GM20431 (cell line): ENCODE measurements at regions not wholly inside any gene's neighbourhood (a gene's known extent, or its start where the extent isn't known, plus 50 kb on each side); places are given as distances from the start of the nearest gene placed in this dataset.

Source experiments
- in situ Hi-C: fragments of 300-500 bp; cut with MseI, MboI; formaldehyde crosslinking; loops from one replicate; pipeline ENCODE4 v1.15.0; 2020; ENCODE audit warnings: low sequenced_read_pairs; ENCODE audit not compliant: unreplicated experiment

DNA sequence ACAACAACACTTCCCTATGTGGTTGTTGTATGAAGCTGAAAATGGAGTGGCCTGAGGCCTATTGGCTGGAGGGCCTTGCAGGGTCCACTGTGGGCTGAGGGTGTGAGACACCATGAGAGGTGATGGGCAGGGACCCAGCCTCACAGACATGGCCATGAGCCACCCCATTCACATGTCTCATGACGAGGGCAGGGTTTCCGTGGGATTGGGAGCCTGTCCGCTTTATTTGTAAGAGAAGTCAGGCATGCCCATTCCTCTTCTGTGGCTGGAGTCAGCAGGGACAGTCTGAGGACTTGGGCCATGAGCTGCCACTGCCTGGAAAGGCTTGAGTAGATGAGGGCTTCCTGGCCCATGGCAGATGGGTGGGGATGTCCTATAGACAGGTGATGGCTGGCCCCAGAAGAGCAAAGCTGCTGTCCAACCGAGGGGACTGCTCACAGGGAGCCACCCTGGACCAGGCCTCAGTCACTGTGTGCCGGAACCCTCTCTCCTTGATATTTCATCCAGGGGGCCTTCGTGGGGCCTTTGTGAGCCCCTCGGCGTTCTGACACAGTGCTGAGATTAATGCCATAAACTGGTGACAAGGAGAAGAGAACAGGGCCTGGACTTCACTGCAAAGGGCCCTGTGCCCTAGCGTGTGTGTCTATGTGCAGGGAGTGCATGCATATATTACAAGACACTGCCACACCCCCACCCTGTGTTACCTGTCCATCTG is 971.9 kb downstream of the BRD1 start:
- in situ Hi-C loops, result no loop called here

DNA sequence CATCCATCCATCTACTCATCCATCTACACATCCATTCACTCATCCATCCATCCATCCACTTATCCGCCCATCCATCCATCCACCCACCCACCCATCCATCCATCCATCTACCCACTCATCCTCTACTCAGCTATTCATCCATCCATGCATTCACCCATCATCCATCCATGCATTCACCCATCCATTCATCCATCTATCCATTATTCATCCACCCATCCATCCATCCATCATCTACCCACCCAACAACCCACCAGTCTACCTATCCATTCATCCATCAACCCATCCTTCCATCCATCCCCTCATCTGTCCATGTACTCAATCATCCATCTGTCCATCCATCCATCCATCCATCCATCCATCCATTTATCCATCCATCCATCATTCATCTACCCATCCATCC is 972.7 kb downstream of the BRD1 start:
- in situ Hi-C loops, result no loop called here

DNA sequence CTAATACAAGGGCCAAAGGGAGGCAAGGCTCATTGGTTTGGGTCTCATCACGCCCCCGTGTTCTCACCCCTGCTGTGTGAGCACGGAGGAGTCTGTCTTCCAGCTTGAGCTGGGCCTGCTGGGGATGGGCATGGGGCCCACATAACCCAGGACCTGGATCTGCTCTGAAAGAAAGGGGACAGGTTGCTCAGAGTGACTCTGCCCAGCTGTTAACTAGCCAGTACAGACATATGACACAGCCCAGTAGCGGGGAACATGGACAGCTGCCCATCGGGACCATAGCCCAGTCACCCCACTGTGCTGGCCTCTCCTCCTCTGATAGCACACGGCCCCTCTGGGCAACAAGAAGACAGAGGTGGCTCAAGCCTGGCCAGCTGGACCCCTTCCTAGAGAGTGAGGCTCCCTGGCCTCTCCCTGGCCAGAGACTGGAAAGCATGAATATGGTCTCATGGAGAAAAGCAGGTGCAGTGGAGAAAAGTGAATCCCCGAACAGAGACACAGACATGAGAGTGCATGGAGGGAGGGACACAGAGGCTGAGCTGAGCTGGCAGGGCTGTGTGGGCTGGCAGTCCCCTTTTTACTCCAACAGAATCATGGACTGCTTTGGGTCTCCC is 973.9 kb downstream of the BRD1 start:
- in situ Hi-C loops, result no loop called here

DNA sequence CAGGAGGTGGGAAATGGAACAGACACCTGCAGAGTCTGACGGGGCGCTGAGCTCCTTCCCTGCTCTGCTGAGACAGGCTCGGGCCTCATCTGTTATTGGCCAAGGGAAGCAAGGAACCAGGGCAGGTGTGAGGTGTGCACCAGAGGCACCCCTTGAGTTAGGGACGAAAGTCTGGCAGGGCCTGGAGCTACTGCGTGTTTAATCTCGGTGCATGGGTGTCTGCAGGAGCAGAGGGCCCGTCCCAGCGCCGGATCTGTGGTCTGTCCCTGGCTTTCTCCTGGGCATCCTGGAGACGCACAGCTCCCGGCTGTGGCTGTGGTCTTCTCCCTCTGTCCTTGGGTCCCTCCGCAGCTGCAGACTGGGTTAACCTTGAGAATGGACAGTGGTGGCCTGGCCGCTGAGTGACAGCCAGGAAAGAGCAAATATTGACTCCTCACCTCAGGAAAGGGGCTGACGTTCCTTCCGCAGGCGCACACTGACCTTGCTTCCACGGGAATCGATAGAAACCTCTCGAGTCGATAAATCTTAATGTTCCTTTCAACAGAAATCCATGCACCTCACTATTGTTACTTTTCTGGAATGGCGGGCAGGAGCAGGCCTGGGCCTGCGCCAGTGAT is 975.6 kb downstream of the BRD1 start:
- in situ Hi-C loops, result no loop called here

DNA sequence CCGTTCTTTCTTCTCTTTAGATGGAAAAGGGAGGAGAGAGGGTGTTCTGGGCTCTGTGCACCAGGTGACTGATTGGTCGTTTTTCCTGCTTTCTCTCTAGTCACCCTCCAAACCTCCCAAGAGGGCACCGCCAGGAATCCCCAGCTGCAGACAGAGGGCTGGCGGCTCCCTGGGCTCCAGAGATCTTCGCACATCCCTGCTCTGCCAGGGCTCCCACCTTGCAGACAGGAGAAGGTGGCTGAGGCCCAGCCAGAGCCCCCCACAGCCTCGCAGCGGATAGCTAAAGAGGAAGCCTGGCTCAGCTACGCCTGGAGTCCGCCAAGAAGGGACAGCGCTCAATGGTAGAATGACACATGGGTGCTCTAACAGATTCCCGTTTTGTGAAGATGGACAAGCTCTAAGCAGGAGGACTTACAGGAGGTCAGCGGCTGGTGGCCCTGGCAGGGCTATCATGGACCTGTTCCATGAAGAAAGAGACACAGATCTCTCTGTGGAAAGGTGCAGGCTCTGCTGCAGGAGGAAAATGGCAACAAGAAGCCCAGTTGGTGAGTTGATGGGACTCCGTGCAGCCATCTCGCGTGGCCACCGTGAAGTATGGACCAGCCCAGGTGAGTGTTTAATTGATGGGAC is 976.9 kb downstream of the BRD1 start:
- in situ Hi-C loops, result no loop called here

DNA sequence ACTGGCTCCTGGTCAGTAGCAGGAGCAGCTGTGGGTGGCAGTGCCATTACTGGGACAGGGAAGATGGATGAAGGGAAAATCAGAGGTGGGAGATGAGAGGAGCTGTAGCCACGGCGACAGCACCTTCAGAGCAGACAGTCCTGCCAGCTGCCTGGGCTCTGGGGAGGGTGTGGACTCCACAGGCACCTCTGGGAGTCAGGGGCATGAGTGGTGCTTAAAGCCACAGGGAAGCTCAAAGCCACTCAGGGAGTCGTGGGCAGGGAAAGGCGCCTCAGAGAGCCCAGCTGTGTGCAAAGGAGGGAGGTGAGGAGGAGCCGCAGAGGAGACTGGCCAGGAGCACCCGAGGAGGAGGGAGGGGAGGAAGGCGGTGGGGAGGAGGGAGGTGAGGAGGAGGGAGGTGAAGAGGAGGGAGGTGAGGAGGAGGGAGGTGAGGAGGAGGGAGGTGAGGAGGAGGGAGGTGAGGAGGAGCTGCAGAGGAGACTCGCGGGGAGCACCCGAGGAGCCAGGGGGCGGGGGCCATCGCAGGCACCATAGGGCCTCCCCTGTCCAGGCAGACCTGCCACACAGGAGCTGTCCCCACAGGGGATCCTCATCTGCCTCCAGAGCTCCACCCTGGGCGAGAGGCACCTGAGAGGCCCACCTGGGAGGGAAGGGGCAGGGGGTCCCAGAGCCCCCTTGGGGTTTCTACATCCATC is 977.6 kb downstream of the BRD1 start:
- in situ Hi-C loops, result no loop called here

DNA sequence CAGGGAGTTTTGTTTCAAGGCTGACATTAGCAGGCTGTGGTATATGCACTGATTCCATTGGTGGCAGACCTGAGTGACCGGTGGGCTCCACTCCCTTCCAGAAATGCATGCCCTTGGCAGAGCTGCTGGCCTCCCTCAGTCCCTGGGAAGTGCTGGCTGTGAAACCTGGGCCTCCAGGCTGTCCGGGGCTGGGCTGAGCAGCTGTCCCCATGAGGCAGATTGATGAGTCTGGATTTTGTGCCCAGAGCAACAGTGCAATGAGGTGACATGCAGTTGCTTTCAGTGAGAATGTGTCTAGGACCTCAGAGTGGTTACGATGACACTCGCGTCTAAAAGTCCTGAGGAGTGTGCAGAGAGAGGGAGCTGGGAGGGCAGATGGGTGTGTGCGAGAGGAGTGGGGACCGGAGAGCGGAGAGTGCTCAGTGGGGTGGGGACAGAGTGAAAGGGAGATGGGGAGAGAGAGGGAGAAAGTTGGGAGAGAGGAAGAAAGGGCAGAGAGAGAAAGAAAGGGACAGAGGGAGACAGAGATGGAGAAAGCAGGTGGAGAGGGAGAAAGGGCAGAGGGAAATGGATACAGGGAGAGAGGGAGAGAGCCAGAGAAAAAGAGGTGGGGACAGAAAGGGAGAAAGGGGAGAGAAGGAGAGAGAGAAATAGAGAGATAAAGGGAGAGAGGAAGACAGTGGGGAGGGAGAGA is 978.3 kb downstream of the BRD1 start:
- in situ Hi-C loops, result no loop called here

DNA sequence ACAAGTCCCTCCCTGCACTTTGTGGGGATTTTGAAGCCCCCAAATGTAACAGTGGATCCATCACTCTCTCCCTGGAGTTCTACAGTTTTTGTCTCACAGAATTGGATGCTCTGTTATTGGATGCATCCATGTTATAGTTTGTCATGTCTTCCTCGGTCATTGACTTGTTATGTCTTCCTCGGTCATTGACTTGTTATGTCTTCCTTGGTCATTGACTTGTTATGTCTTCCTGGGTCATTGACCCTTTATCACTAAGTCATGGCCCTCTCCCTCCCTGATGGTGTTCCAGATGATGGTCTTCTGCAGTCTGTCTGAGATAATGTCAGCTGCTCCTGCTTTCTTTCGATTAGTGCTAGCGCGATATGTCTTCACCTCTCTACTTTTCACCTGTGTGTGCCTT is 981.5 kb downstream of the BRD1 start:
- in situ Hi-C loops, result no loop called here

DNA sequence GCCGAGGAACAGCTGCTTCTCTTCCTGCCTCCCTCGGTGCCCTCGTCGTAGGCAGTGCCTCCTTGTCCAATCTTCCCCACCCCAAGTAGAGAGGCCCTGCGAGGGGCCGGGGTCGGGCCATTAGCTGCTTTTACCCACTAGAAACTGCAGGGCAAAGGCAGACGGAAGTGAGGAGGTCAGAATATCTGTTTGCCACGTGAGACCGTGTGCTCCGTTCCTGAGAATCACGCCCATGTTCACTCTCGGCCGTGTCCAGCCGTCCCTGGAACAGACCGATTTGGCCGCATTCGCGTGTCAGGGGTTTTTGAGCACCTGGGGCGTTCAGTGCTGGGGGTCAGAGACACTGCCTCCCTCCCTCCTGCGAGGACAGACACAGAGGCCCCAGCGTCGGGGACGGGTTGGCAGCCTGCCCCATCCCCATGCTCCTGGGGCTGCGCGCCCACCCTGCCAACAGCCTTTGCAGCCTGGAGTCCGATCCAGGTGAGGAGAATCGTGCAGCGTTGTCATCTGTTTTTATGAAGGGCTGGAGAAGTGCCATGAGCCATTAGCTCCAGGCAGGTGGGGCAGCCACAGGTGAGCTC is 982.2 kb downstream of the BRD1 start:
- in situ Hi-C loops, result no loop called here

DNA sequence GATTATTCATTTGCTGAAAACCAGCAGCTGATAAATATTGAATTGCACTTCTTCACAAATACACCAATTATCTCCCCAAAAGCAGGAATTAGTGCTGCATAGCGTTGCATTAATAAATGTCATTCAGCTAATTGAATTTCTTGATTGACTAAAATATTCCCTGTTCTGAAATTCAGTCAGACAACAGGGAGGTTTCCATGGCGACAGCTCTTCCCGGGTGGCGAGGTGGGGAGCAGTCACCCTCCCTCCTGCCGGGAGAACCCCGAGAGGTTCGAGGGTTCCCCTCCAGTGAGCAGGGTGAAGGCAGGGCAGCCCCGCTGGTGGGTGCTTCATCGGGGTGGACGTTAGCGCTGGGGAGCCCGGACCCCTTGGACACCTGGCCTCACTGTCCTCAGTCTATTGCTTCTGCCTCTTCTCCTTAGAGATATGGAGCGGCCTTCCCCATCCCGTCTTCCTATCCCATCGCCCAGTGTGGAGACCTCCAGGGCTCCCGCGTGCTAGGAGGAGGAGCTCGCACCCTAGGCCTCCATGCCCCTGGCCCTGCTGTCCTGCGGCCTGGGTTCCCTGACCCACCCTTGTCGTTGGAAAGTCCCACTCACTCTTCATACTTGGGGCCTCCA is 983.5 kb downstream of the BRD1 start:
- in situ Hi-C loops, result no loop called here

DNA sequence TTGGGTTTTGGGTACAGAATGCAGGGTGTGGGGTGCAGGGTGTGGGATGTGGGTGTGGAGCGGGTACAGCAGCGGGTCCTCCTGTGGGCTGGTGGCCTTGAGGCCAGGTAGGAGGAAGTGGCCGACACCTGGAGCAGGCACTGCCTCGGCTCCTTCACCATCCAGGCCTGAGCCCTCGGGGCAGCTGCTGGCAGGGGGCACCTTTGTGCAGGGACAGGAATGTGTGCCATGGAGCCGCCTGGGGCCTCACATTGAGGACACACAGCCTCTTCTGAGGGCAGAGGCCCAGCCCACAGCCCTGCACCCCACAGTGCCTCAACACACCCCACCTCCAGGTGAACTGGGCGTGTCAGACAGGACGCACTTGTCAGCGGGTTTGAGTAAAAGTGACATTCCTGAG is 984.0 kb downstream of the BRD1 start:
- in situ Hi-C loops, result no loop called here

DNA sequence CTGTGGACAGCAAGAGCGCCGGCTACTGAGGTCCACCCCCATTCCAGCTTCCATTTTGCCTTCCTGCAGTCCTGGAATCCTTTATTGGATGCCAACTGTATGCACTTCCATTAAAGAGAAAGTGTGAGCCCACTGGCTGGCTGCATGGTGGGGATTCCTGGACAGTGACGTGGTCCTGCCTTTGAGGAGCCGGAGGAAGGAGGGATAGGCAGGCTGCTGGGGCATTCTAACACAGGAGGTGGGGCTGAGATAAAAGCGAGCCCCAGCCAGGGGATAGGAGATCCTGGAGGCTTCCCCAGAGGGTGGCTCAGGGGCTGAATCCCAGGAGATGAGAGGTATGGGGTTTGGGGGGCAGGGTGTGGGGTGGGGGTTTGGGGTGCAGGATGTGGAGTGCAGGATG is 984.7 kb downstream of the BRD1 start:
- in situ Hi-C loops, result no loop called here

DNA sequence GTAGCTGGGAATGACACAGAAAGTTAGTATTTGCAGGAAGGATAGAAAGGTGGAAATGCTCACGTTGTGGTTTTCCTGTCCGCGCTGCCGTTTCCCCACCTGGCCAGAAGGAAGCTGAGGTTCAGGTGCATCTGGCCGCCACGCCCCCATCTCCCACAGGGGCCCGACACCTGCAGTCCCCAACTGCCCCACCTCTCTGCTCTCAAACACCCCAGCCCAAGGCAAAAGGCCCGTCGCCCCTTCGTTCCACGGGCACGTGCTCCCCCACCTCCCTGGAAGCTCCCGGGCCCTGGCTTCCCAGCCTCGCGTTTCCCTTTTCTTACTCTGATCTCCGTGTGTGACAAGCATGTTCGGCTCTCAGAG is 985.1 kb downstream of the BRD1 start:
- in situ Hi-C loops, result no loop called here

DNA sequence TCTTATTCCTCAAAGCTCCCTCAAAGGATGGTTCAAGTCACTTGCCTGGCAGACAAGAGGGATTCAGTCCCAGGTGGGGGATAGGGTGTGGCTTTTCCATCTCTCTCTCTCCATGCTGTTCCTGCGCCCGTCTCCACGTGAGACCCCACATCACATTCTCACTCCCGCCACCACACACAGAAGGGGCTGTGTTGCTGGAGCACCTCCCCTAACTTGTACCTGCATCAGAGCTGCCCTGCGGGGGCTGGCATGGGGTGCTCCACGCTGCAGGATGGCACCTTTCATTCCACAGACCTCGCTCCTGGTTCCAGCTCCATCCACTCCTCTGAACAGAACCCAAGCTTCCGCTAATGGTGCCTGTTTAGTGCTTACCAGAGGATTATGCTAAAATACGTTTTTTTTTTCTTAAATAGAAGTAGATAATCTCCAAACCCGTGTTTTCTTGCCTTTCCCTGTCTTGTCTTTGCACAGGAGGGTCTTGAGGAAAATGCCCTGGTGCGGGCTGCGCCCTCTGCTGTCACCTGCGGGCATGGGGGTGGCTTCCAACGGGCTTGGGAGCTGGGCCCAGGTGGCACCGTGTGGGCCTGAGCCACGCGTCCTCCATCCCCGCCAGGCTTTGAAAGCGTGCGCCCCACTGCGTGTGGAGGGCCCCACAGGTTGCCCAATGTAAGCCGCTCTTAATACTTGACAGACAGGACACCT is 985.6 kb downstream of the BRD1 start:
- in situ Hi-C loops, result no loop called here

DNA sequence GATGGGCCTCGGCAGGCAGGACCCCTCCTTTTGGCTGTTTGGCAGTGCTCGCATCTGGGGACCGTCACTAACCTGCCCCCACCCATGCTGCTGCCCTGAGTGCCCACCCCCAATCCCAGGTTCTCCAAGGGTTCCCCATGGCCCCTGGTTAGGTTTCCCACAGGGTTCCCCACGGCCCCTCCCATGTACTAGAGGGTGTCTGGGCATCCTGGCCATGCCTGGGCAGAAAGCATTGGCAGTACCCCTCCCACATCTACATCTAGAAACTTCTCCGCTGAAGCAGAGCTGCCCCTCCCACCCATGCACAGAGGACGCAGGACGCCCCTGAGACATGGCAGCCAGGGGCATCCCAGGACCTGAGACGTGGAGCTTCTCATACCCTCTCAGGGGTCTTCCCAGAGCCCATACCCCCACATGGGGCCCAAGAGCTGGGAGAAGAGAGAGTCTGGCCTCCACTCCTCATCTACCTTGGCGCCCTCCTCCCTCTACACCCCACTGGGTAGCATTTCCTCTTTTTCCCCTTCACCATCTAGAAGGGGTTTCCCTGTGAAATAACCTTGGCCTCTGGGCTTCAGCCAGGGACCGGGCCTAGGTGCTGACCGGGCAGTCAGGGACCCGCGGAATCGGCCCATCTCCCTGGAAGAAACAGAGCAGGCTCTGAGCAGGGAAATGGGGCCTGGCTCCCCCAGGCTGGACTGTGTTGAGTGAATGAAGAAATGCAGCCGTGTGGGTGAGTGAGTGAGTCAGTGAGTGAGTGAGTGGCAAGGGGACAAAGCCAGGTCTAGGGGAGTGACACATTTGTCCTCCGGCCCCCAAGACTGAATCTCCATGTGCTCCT is 987.3 kb downstream of the BRD1 start:
- in situ Hi-C loops, result no loop called here

DNA sequence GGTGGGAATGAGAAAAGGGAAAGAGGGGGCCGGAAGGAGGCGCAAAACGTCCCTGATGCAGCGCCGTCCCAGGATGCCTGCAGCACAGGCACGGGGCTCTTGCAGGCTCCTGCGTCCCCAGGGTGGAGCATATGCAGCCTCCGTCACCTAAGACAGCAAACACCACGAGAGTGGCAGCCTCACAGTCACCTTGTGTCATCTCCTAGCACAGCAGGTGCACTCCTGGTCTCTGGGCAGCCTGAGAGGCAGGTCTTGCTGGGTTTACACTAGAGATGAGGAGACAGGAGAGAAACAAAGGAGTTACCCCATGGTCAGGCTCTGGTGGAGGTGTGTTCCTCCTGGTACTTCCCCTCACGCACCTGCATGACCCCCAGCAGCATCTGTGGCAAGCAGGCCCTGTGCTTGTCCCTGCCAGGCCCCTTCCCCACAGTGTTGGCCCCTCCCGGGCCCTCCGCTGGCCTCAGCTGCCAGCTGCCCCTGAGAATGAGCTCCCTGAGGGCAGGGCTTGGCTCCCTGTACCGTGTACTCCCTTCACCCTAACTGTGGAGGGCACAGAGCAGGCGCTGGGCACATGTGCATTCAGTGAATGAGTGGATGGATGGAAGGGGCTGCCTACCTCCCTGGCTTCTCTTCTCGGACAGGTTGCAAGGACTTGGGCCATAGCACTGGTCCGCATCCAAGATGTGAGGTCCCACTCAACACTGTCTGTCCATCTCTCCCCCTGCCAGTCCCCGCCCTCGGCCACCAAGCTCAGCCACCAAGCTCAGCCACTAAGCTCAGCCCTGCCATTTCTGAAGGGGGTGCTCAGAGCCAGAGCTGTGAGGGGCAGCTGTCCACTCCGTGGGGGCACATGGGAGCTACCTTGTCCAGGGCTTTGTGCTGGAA is 988.6 kb downstream of the BRD1 start:
- in situ Hi-C loops, result no loop called here

DNA sequence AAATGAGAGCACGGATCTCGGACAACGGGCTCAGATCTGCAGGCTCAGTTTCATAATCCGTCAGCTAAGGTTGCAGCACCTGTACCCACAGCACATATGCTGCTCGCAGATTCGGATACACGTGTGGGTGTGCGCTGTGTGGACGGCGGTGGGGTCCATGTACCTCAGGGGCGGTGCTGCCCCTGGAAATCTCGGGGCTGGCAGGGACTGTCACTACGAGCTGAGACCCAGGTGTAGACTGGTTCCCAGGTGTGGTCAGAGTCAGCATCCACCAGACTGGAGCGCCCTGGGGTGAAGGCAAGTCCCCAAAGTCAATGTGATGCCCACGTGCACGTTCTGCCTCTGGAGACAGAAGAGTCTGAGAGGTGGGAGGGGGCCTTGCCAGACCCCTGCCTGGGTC is 989.3 kb downstream of the BRD1 start:
- in situ Hi-C loops, result no loop called here
